HepG2 (cell line): ENCODE measurements at regions not wholly inside any gene's neighbourhood (a gene's known extent, or its start where the extent isn't known, plus 50 kb on each side); places are given as distances from the start of the nearest gene placed in this dataset.

Experiments used
- ARID2 ChIP-seq: sonication (generic); formaldehyde crosslinking; IDR thresholded peaks from 2 replicates; pipeline ENCODE4 v1.8.1; 2022; ENCODE audit warnings: mild to moderate bottlenecking, missing genetic modification reagents, borderline replicate concordance
- FOXA1 ChIP-seq, 2 experiments: fragments of 450-650 bp in 1 of 2; sonication (generic) in 1 of 2; formaldehyde crosslinking in 1 of 2; IDR thresholded peaks; 2 replicates each; pipeline versions ENCODE4 v1.4.0 to v1.6.1; 2016 to 2020; ENCODE audit warnings: missing genetic modification reagents in 1 of 2
- KAT2B ChIP-seq: fragments of 150-350 bp; IDR thresholded peaks from 2 replicates; pipeline ENCODE4 v1.6.1; 2014; ENCODE audit warnings: low read depth, low read length, borderline replicate concordance
- NFYB ChIP-seq: sonication (generic); formaldehyde crosslinking; IDR thresholded peaks from 2 replicates; pipeline ENCODE4 v1.4.0; 2020; ENCODE audit warnings: missing genetic modification reagents
- POLR2A ChIP-seq, 2 experiments: IDR thresholded peaks; 2 replicates each; pipeline ENCODE4 v1.6.1; 2011; ENCODE audit warnings: low read depth in 2 of 2, low read length in 2 of 2, mild to moderate bottlenecking in 1 of 2, moderate library complexity in 1 of 2; ENCODE audit not compliant: insufficient read depth in 1 of 2
- RAD21 ChIP-seq: fragments of 450-650 bp; formaldehyde crosslinking; IDR thresholded peaks from 2 replicates; pipeline ENCODE4 v1.5.0; 2020; ENCODE audit warnings: mild to moderate bottlenecking
- RFX1 ChIP-seq: fragments of 450-650 bp; IDR thresholded peaks from 2 replicates; pipeline ENCODE4 v1.6.1; 2017
- ZNF556 ChIP-seq: sonication (generic); formaldehyde crosslinking; IDR thresholded peaks from 2 replicates; pipeline ENCODE4 v1.4.0; 2020; ENCODE audit warnings: mild to moderate bottlenecking, missing genetic modification reagents, borderline replicate concordance
- ZNF614 ChIP-seq: IDR thresholded peaks from 2 replicates; pipeline ENCODE4 v1.6.1; 2018; ENCODE audit warnings: missing biosample characterization, missing genetic modification reagents, inconsistent platforms, borderline replicate concordance
- TF ChIP-seq, protein P1 (sequence below): IDR thresholded peaks from 2 replicates; pipeline ENCODE4 v1.6.1; 2018; ENCODE audit warnings: missing genetic modification reagents, mild to moderate bottlenecking, missing compliant biosample characterization
- TF ChIP-seq, protein P2 (sequence below): IDR thresholded peaks from 2 replicates; pipeline ENCODE4 v1.6.1; 2016
- TF ChIP-seq, protein P3 (sequence below), 2 experiments: sonication (generic) in 1 of 2; formaldehyde crosslinking in 1 of 2; IDR thresholded peaks; 2 replicates each; pipeline versions ENCODE4 v1.5.1 to v1.6.1; 2011 to 2020; ENCODE audit warnings: borderline replicate concordance in 1 of 2, low read depth in 1 of 2, low read length in 1 of 2, mild to moderate bottlenecking in 1 of 2, missing genetic modification reagents in 1 of 2, moderate library complexity in 1 of 2
- TF ChIP-seq, protein P4 (sequence below): sonication (generic); formaldehyde crosslinking; IDR thresholded peaks from 2 replicates; pipeline ENCODE4 v1.4.0; 2020; ENCODE audit warnings: missing genetic modification reagents

DNA sequence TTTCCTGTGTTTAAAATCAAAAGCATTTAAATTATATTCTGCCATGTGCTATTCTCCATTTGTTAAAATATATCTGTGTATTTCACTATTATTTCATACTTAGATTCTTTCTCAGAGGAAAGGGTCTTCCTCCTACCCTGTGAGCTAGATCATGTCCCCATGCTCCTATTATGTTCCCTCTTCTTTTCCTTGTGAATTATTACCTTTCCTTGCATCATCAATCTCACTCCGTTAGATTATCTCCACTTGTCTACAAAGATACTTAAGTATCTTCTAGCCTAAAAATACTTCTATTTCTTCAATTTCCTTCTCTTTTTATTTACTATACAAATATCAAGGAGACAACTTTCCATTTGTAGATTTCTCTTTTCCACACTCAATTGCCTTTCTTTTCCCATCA is 146.5 kb downstream of the FOXG1 start:
- TF ChIP-seq FOXA1 (IDR thresholded peaks at IDR 0.05) (no peak), FOXA1 (CRISPR knock-in tag; IDR thresholded peaks at IDR 0.05) (no peak), POLR2A (IDR thresholded peaks at IDR 0.05; ENCODE audit: insufficient read depth in 1 of 2, low read depth in 2 of 2, low read length in 2 of 2) (no peak), NFYB (CRISPR knock-in tag) (no peak), ZNF556 (CRISPR knock-in tag) (no peak), RFX1 (no peak), ZNF614 (CRISPR knock-in tag) (no peak), RAD21 (CRISPR knock-in tag) (no peak), KAT2B (no peak), ARID2 (CRISPR knock-in tag) (no peak)
- TF ChIP-seq, protein P1, sequence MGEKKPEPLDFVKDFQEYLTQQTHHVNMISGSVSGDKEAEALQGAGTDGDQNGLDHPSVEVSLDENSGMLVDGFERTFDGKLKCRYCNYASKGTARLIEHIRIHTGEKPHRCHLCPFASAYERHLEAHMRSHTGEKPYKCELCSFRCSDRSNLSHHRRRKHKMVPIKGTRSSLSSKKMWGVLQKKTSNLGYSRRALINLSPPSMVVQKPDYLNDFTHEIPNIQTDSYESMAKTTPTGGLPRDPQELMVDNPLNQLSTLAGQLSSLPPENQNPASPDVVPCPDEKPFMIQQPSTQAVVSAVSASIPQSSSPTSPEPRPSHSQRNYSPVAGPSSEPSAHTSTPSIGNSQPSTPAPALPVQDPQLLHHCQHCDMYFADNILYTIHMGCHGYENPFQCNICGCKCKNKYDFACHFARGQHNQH (CRISPR knock-in tag), result no peak
- TF ChIP-seq, protein P2, sequence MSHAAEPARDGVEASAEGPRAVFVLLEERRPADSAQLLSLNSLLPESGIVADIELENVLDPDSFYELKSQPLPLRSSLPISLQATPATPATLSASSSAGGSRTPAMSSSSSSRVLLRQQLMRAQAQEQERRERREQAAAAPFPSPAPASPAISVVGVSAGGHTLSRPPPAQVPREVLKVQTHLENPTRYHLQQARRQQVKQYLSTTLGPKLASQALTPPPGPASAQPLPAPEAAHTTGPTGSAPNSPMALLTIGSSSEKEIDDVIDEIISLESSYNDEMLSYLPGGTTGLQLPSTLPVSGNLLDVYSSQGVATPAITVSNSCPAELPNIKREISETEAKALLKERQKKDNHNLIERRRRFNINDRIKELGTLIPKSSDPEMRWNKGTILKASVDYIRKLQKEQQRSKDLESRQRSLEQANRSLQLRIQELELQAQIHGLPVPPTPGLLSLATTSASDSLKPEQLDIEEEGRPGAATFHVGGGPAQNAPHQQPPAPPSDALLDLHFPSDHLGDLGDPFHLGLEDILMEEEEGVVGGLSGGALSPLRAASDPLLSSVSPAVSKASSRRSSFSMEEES (CRISPR knock-in tag), result no peak
- TF ChIP-seq, protein P3, sequence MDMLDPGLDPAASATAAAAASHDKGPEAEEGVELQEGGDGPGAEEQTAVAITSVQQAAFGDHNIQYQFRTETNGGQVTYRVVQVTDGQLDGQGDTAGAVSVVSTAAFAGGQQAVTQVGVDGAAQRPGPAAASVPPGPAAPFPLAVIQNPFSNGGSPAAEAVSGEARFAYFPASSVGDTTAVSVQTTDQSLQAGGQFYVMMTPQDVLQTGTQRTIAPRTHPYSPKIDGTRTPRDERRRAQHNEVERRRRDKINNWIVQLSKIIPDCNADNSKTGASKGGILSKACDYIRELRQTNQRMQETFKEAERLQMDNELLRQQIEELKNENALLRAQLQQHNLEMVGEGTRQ (IDR thresholded peaks at IDR 0.05; ENCODE audit: low read depth, low read length), result no peak
- TF ChIP-seq, protein P3 (CRISPR knock-in tag; IDR thresholded peaks at IDR 0.05; ENCODE audit: borderline replicate concordance), result no peak
- TF ChIP-seq, protein P4, sequence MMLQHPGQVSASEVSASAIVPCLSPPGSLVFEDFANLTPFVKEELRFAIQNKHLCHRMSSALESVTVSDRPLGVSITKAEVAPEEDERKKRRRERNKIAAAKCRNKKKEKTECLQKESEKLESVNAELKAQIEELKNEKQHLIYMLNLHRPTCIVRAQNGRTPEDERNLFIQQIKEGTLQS (CRISPR knock-in tag), result no peak
